GM12892 (cell line): ENCODE measurements at regions not wholly inside any gene's neighbourhood (a gene's known extent, or its start where the extent isn't known, plus 50 kb on each side); places are given as distances from the start of the nearest gene placed in this dataset.

Experiments used
- POLR2A ChIP-seq: IDR thresholded peaks from 2 replicates; pipeline ENCODE4 v1.6.1; 2011; ENCODE audit warnings: low read depth, low read length, control low read depth
- POLR2AphosphoS5 ChIP-seq: IDR thresholded peaks from 2 replicates; pipeline ENCODE4 v1.6.1; 2011; ENCODE audit warnings: low read depth, low read length, control low read depth
- TAF1 ChIP-seq: IDR thresholded peaks from 2 replicates; pipeline ENCODE4 v1.6.1; 2011; ENCODE audit warnings: low read depth, mild to moderate bottlenecking, control low read depth, low read length, borderline replicate concordance

- TF ChIP-seq POLR2A (no peak), POLR2AphosphoS5 (no peak), TAF1 (no peak)
Observed at GRCh38 chr6:140105857-140106256, 731.4 kb upstream of the CITED2 start.
